Uterus (tissue), 2 donors: ENCODE measurements at regions not wholly inside any gene's neighbourhood (a gene's known extent, or its start where the extent isn't known, plus 50 kb on each side); places are given as distances from the start of the nearest gene placed in this dataset.

Experiments used
- CTCF ChIP-seq, 4 experiments: fragments of 200-600 bp in 2 of 4; fragments of 450-650 bp in 2 of 4; sonication (generic) in 2 of 4; IDR thresholded peaks; one replicate each; pipeline ENCODE4 v1.5.1; 2016 to 2019; ENCODE audit warnings: antibody characterized with exemption in 4 of 4, mild to moderate bottlenecking in 2 of 4, moderate library complexity in 1 of 4
- POLR2A ChIP-seq, 2 donors: fragments of 450-650 bp; IDR thresholded peaks; one replicate each; pipeline ENCODE4 v1.6.1; 2016; ENCODE audit warnings: antibody characterized with exemption in 2 of 2, mild to moderate bottlenecking in 1 of 2, moderate library complexity in 1 of 2

GRCh38 chr20:56986931-56987720 is 279.3 kb downstream of the BMP7 start:
- TF ChIP-seq POLR2A (IDR thresholded peaks at IDR 0.05) (no peak), CTCF (IDR thresholded peaks at IDR 0.05) (no peak)
